Calu3 (cell line): ENCODE measurements at regions not wholly inside any gene's neighbourhood (a gene's known extent, or its start where the extent isn't known, plus 50 kb on each side); places are given as distances from the start of the nearest gene placed in this dataset.

Experiments used
- BruUV-seq: library from RNA; stranded (reverse); fragments of 400-500 nt; replicated peaks from 2 replicates; lab custom pipeline; 2021; lab: Mats Ljungman, UMichigan
- CTCF ChIA-PET: fragments of 300-600 bp; sonication (Branson Sonifier 250); formaldehyde crosslinking; loops from one replicate; lab custom pipeline; 2022; ENCODE audit warnings: antibody characterized with exemption; lab: Charles Lee
- DNase-seq: peaks from one replicate; pipeline ENCODE4 v3.0.0; 2022
- H3K27ac Mint-ChIP-seq: one replicate; pipeline ENCODE4 v1.8.0; 2022; ENCODE audit warnings: mixed read lengths; ENCODE audit not compliant: unreplicated experiment
- H3K27me3 Mint-ChIP-seq: one replicate; pipeline ENCODE4 v1.8.0; 2022; ENCODE audit warnings: mixed read lengths; ENCODE audit not compliant: unreplicated experiment
- H3K36me3 Mint-ChIP-seq: one replicate; pipeline ENCODE4 v1.8.0; 2022; ENCODE audit warnings: mild to moderate bottlenecking, moderate library complexity, mixed read lengths; ENCODE audit not compliant: insufficient read depth, unreplicated experiment
- H3K4me1 Mint-ChIP-seq: one replicate; pipeline ENCODE4 v1.8.0; 2022; ENCODE audit warnings: mild to moderate bottlenecking, low read depth, mixed read lengths; ENCODE audit not compliant: unreplicated experiment
- H3K4me3 Mint-ChIP-seq: one replicate; pipeline ENCODE4 v1.8.0; 2022; ENCODE audit warnings: mild to moderate bottlenecking, low read depth, moderate library complexity, mixed read lengths; ENCODE audit not compliant: unreplicated experiment
- H3K9me3 Mint-ChIP-seq: one replicate; pipeline ENCODE4 v1.8.0; 2022; ENCODE audit warnings: low read depth, mixed read lengths; ENCODE audit not compliant: unreplicated experiment
- CTCF ChIP-seq: fragments of 200-600 bp; IDR thresholded peaks from one replicate; pipeline ENCODE4 v1.8.0; 2022; ENCODE audit warnings: antibody characterized with exemption; ENCODE audit not compliant: unreplicated experiment
- intact Hi-C: fragments of 100-400 bp; cut with micrococcal nuclease; formaldehyde crosslinking; loops from one replicate; pipeline ENCODE4 v1.10.0; 2022; ENCODE audit not compliant: unreplicated experiment

GRCh38 chr16:73886426-73886825 is 410.2 kb upstream of the PSMD7 start:
- no peaks in the 10 kb centered on the region for H3K9me3 Mint-ChIP-seq
- no TSS peak for BruUV-seq
- CTCF ChIA-PET, result interaction anchor here (0.6 kb wide), 1 partner anchor 166 kb away, joined by 5 read pairs; no protein-coding TSS in a partner anchor
- no peaks in the 10 kb centered on the region for H3K4me1 Mint-ChIP-seq
- no peaks in the 10 kb centered on the region for H3K36me3 Mint-ChIP-seq
- no peak overlapping the region for H3K27ac Mint-ChIP-seq
- no peak for DNase-seq
- intact Hi-C loops, result no loop called here
- no peak for TF ChIP-seq CTCF
- H3K27me3 Mint-ChIP-seq, result peaks cover 88% of the 10 kb centered on the region
- no peak overlapping the region for H3K4me3 Mint-ChIP-seq

GRCh38 chr16:73885319-73885718 is 411.3 kb upstream of the PSMD7 start:
- Mint-ChIP-seq H3K9me3 (no peaks in the 10 kb centered on the region), H3K27ac (no peak overlapping the region), H3K4me3 (no peak overlapping the region), H3K4me1 (no peaks in the 10 kb centered on the region), H3K36me3 (no peaks in the 10 kb centered on the region), H3K27me3 (peaks cover 88% of the 10 kb centered on the region)
- CTCF ChIA-PET, result no interaction called here
- no TSS peak for BruUV-seq
- DNase-seq, result no peak
- no peak for TF ChIP-seq CTCF
- intact Hi-C loops, result no loop called here

GRCh38 chr16:73883841-73884240 is 412.8 kb upstream of the PSMD7 start:
- no TSS peak for BruUV-seq
- DNase-seq, result no peak
- CTCF ChIA-PET, result no interaction called here
- TF ChIP-seq CTCF, result no peak
- Mint-ChIP-seq H3K36me3 (no peaks in the 10 kb centered on the region), H3K27ac (no peak overlapping the region), H3K4me1 (no peaks in the 10 kb centered on the region), H3K4me3 (no peak overlapping the region), H3K9me3 (no peaks in the 10 kb centered on the region), H3K27me3 (peaks cover 88% of the 10 kb centered on the region)
- intact Hi-C loops, result no loop called here

- intact Hi-C loops, result no loop called here
- TF ChIP-seq CTCF, result no peak
- Mint-ChIP-seq H3K9me3 (no peaks in the 10 kb centered on the region), H3K27ac (no peak overlapping the region), H3K36me3 (no peaks in the 10 kb centered on the region), H3K4me1 (no peaks in the 10 kb centered on the region), H3K27me3 (peaks cover 85% of the 10 kb centered on the region), H3K4me3 (no peak overlapping the region)
- DNase-seq, result no peak
- CTCF ChIA-PET, result interaction anchor here (0.6 to 0.7 kb wide), 3 partner anchors 128 to 314 kb away, joined by 3 to 7 read pairs (median 3); no protein-coding TSS in a partner anchor
- BruUV-seq, result no TSS peak
Measured at GRCh38 chr16:73883126-73883525, 413.5 kb upstream of the PSMD7 start.
